K562 (cell line): ENCODE measurements at regions not wholly inside any gene's neighbourhood (a gene's known extent, or its start where the extent isn't known, plus 50 kb on each side); places are given as distances from the start of the nearest gene placed in this dataset.

ENCODE experiments used
- CTBP1 ChIP-seq: fragments of 450-650 bp; IDR thresholded peaks from 2 replicates; pipeline ENCODE4 v1.6.1; 2016; ENCODE audit warnings: borderline replicate concordance
- KLF16 ChIP-seq: IDR thresholded peaks from 2 replicates; pipeline ENCODE4 v1.6.1; 2016; ENCODE audit warnings: antibody characterized with exemption
- MTA1 ChIP-seq: fragments of 450-650 bp; IDR thresholded peaks from 2 replicates; pipeline ENCODE4 v1.6.1; 2017; ENCODE audit warnings: borderline replicate concordance
- MYC ChIP-seq, 2 experiments: fragments of 250-450 bp in 1 of 2; sonication (Bioruptor Pico) in 1 of 2; IDR thresholded peaks; 2 replicates each; pipeline versions ENCODE4 v1.5.1 to v1.6.1; 2012 to 2021; ENCODE audit warnings: low read depth in 2 of 2, borderline replicate concordance in 1 of 2, improper control_type of control experiment in 1 of 2, low read length in 1 of 2, mild to moderate bottlenecking in 1 of 2, moderate library complexity in 1 of 2
- SMARCA4 ChIP-seq: fragments of 450-650 bp; IDR thresholded peaks from 2 replicates; pipeline ENCODE4 v1.6.1; 2016
- STAT5B ChIP-seq: fragments of 250-450 bp; sonication (Bioruptor Pico); IDR thresholded peaks from 2 replicates; pipeline ENCODE4 v1.8.0; 2021; ENCODE audit warnings: mild to moderate bottlenecking, inconsistent platforms
- TARDBP ChIP-seq: fragments of 450-650 bp; IDR thresholded peaks from 2 replicates; pipeline ENCODE4 v1.6.1; 2016
- ZNF408 ChIP-seq: fragments of 250-450 bp; sonication (Bioruptor Pico); IDR thresholded peaks from 2 replicates; pipeline ENCODE4 v1.4.0; 2020; ENCODE audit warnings: low read depth, mild to moderate bottlenecking, moderate library complexity
- TF ChIP-seq, protein P1 (sequence below): IDR thresholded peaks from 2 replicates; pipeline ENCODE4 v1.6.1; 2011; ENCODE audit warnings: borderline replicate concordance, low read depth, mild to moderate bottlenecking, moderate library complexity, low read length; ENCODE audit not compliant: insufficient read depth, poor library complexity, severe bottlenecking
- TF ChIP-seq, protein P2 (sequence below), 2 experiments: fragments of 450-650 bp; formaldehyde crosslinking in 1 of 2; IDR thresholded peaks; 2 replicates each; pipeline versions ENCODE4 v1.4.0 to v1.6.1; 2014 to 2020; ENCODE audit warnings: mild to moderate bottlenecking in 2 of 2, borderline replicate concordance in 1 of 2, low read depth in 1 of 2
- TF ChIP-seq, protein P3 (sequence below), 2 experiments: fragments of 450-650 bp in 1 of 2; sonication (generic) in 1 of 2; formaldehyde crosslinking; conservative IDR thresholded peaks; 2 replicates each; pipeline versions ENCODE4 v1.4.0 to v1.8.1; 2020 to 2022; ENCODE audit warnings: mild to moderate bottlenecking in 1 of 2, missing genetic modification reagents in 1 of 2

DNA sequence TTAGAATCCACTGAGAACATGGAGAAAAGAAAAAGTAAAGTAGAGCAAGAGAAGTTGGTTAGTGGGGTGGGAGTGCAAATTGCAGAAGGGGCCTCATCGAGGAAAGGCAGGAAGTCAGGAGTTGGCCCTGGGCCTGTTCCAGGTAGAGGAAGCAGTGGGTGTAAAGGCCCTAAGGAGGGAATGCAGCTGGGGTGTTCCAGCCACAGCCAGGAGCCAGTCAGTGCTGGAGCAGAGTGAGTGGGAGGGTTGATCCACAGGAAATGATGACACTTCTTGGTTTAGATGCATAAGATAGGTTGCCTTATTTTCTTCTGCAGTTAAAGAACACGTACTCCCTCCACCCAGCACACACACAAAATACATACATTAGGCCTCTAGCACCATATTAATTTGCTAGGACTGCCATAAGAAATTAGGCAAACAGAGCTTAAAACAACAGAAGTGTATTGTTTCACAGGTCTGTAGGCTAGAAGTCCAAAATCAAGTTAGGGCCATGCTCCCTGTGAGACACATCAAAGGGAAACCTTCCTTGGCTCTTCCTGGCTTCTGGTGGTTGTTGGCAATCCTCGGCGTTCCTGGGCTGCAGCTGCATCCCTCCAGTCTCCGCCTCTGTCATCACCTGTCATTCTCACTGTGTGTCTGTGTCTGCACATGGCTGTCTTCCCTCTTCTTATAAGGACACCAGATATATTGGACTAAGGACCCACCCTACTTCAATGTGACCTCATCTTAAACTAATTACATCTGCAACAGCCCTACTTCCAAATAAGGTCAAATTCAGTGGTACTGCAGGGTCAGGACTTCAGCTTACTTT is 205.9 kb downstream of the AASDH start (continued):
- TF ChIP-seq STAT5B (CRISPR knock-in tag) = no peak
- TF ChIP-seq CTBP1 = peak; percentile 17; the same call in 1 of the 2 replicates
- TF ChIP-seq MTA1 = no peak
- TF ChIP-seq MYC (IDR thresholded peaks at IDR 0.05; ENCODE audit: low read depth, low read length) = 0 out of 2 replicates have a peak, but pooled peaks have one; percentile 16
- TF ChIP-seq MYC (CRISPR knock-in tag; IDR thresholded peaks at IDR 0.05; ENCODE audit: borderline replicate concordance, low read depth) = no peak
- no peak for TF ChIP-seq ZNF408 (CRISPR knock-in tag)
- TF ChIP-seq TARDBP = no peak
- TF ChIP-seq, protein P1, sequence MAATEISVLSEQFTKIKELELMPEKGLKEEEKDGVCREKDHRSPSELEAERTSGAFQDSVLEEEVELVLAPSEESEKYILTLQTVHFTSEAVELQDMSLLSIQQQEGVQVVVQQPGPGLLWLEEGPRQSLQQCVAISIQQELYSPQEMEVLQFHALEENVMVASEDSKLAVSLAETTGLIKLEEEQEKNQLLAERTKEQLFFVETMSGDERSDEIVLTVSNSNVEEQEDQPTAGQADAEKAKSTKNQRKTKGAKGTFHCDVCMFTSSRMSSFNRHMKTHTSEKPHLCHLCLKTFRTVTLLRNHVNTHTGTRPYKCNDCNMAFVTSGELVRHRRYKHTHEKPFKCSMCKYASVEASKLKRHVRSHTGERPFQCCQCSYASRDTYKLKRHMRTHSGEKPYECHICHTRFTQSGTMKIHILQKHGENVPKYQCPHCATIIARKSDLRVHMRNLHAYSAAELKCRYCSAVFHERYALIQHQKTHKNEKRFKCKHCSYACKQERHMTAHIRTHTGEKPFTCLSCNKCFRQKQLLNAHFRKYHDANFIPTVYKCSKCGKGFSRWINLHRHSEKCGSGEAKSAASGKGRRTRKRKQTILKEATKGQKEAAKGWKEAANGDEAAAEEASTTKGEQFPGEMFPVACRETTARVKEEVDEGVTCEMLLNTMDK = no peak
- TF ChIP-seq, protein P2, sequence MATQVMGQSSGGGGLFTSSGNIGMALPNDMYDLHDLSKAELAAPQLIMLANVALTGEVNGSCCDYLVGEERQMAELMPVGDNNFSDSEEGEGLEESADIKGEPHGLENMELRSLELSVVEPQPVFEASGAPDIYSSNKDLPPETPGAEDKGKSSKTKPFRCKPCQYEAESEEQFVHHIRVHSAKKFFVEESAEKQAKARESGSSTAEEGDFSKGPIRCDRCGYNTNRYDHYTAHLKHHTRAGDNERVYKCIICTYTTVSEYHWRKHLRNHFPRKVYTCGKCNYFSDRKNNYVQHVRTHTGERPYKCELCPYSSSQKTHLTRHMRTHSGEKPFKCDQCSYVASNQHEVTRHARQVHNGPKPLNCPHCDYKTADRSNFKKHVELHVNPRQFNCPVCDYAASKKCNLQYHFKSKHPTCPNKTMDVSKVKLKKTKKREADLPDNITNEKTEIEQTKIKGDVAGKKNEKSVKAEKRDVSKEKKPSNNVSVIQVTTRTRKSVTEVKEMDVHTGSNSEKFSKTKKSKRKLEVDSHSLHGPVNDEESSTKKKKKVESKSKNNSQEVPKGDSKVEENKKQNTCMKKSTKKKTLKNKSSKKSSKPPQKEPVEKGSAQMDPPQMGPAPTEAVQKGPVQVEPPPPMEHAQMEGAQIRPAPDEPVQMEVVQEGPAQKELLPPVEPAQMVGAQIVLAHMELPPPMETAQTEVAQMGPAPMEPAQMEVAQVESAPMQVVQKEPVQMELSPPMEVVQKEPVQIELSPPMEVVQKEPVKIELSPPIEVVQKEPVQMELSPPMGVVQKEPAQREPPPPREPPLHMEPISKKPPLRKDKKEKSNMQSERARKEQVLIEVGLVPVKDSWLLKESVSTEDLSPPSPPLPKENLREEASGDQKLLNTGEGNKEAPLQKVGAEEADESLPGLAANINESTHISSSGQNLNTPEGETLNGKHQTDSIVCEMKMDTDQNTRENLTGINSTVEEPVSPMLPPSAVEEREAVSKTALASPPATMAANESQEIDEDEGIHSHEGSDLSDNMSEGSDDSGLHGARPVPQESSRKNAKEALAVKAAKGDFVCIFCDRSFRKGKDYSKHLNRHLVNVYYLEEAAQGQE (IDR thresholded peaks at IDR 0.05; ENCODE audit: borderline replicate concordance) = 0 out of 2 replicates have a peak, but pooled peaks have one; percentile 30
- TF ChIP-seq, protein P2 (CRISPR knock-in tag; IDR thresholded peaks at IDR 0.05; ENCODE audit: low read depth) = no peak
- peak; percentile 45; the same call in 1 of the 2 replicates for TF ChIP-seq KLF16
- TF ChIP-seq, protein P3, sequence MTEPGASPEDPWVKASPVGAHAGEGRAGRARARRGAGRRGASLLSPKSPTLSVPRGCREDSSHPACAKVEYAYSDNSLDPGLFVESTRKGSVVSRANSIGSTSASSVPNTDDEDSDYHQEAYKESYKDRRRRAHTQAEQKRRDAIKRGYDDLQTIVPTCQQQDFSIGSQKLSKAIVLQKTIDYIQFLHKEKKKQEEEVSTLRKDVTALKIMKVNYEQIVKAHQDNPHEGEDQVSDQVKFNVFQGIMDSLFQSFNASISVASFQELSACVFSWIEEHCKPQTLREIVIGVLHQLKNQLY (CRISPR knock-in tag; conservative IDR thresholded peaks at IDR 0.05) = no peak
- TF ChIP-seq SMARCA4 = no peak; the same call in 1 of the 2 replicates
